ENCODE measurements at regions not wholly inside any gene's neighbourhood (a gene's known extent, or its start where the extent isn't known, plus 50 kb on each side); places are given as distances from the start of the nearest gene placed in this dataset.

- DNase-seq (ENCODE audit: low spot score in 2 of 2) = no peak
- no peak for ATAC-seq (ENCODE audit: low read depth)
- no peaks in the 10 kb centered on the region for H3K36me3 Mint-ChIP-seq
- H3K4me3 Mint-ChIP-seq = no peak overlapping the region
- H3K27me3 Mint-ChIP-seq = no peaks in the 10 kb centered on the region
- no peak overlapping the region for H3K27ac Mint-ChIP-seq
- H3K4me1 Mint-ChIP-seq = no peaks in the 10 kb centered on the region
- peaks cover 2% of the 10 kb centered on the region for H3K9me3 Mint-ChIP-seq
Observed at GRCh38 chr13:34028496-34029442, 210.8 kb downstream of the RFC3 start.

- no peaks in the 10 kb centered on the region for H3K36me3 Mint-ChIP-seq
- no peak for DNase-seq (ENCODE audit: low spot score in 2 of 2)
- no peak overlapping the region for H3K4me3 Mint-ChIP-seq
- H3K4me1 Mint-ChIP-seq = no peaks in the 10 kb centered on the region
- peaks cover 3% of the 10 kb centered on the region for H3K9me3 Mint-ChIP-seq
- peaks cover 1% of the 10 kb centered on the region for H3K27me3 Mint-ChIP-seq
- no peak overlapping the region for H3K27ac Mint-ChIP-seq
- ATAC-seq (ENCODE audit: low read depth) = no peak
Observed at GRCh38 chr13:34030782-34031181, 212.8 kb downstream of the RFC3 start.

GRCh38 chr13:34031610-34032009, 213.7 kb downstream of the RFC3 start:
- ATAC-seq (ENCODE audit: low read depth) (no peak), DNase-seq (ENCODE audit: low spot score in 2 of 2) (no peak)
- Mint-ChIP-seq H3K9me3 (peaks cover 3% of the 10 kb centered on the region), H3K4me1 (no peaks in the 10 kb centered on the region), H3K27ac (no peak overlapping the region), H3K4me3 (no peak overlapping the region), H3K36me3 (no peaks in the 10 kb centered on the region), H3K27me3 (peaks cover 1% of the 10 kb centered on the region)

GRCh38 chr13:34034411-34034810, 216.5 kb downstream of the RFC3 start:
- DNase-seq (ENCODE audit: low spot score in 2 of 2) = no peak
- Mint-ChIP-seq H3K9me3 (peaks cover 4% of the 10 kb centered on the region), H3K4me3 (no peak overlapping the region), H3K36me3 (no peaks in the 10 kb centered on the region), H3K27me3 (peaks cover 1% of the 10 kb centered on the region), H3K4me1 (no peaks in the 10 kb centered on the region), H3K27ac (no peak overlapping the region)
- ATAC-seq (ENCODE audit: low read depth) = no peak

GRCh38 chr13:34035178-34035577, 217.2 kb downstream of the RFC3 start:
- Mint-ChIP-seq H3K4me1 (peaks cover 2% of the 10 kb centered on the region), H3K36me3 (no peaks in the 10 kb centered on the region), H3K4me3 (no peak overlapping the region), H3K27ac (no peak overlapping the region), H3K27me3 (peaks cover 4% of the 10 kb centered on the region), H3K9me3 (peaks cover 4% of the 10 kb centered on the region)
- DNase-seq (ENCODE audit: low spot score in 2 of 2) (no peak), ATAC-seq (ENCODE audit: low read depth) (no peak)

GRCh38 chr13:34035676-34036325, 217.9 kb downstream of the RFC3 start:
- H3K4me3 Mint-ChIP-seq = no peak overlapping the region
- peaks cover 4% of the 10 kb centered on the region for H3K27me3 Mint-ChIP-seq
- ATAC-seq (ENCODE audit: low read depth) (no peak), DNase-seq (ENCODE audit: low spot score in 2 of 2) (no peak)
- no peak overlapping the region for H3K27ac Mint-ChIP-seq
- H3K9me3 Mint-ChIP-seq = peaks cover 4% of the 10 kb centered on the region
- peaks cover 2% of the 10 kb centered on the region for H3K4me1 Mint-ChIP-seq
- no peaks in the 10 kb centered on the region for H3K36me3 Mint-ChIP-seq

GRCh38 chr13:34037636-34038540, 219.9 kb downstream of the RFC3 start:
- Mint-ChIP-seq H3K4me1 (peaks cover 2% of the 10 kb centered on the region), H3K4me3 (no peak overlapping the region), H3K9me3 (peaks cover 4% of the 10 kb centered on the region), H3K36me3 (no peaks in the 10 kb centered on the region), H3K27ac (no peak overlapping the region), H3K27me3 (peaks cover 4% of the 10 kb centered on the region)
- no peak for DNase-seq (ENCODE audit: low spot score in 2 of 2)
- ATAC-seq (ENCODE audit: low read depth) = no peak

GRCh38 chr13:34038541-34039068, 220.7 kb downstream of the RFC3 start:
- H3K27me3 Mint-ChIP-seq = peaks cover 7% of the 10 kb centered on the region
- H3K9me3 Mint-ChIP-seq = peaks cover 5% of the 10 kb centered on the region
- ATAC-seq (ENCODE audit: low read depth) = no peak
- no peak overlapping the region for H3K27ac Mint-ChIP-seq
- no peak for DNase-seq (ENCODE audit: low spot score in 2 of 2)
- no peak overlapping the region for H3K4me3 Mint-ChIP-seq
- peaks cover 2% of the 10 kb centered on the region for H3K4me1 Mint-ChIP-seq
- H3K36me3 Mint-ChIP-seq = no peaks in the 10 kb centered on the region

- no peak for ATAC-seq (ENCODE audit: low read depth)
- peaks cover 5% of the 10 kb centered on the region for H3K9me3 Mint-ChIP-seq
- peaks cover 7% of the 10 kb centered on the region for H3K27me3 Mint-ChIP-seq
- H3K4me3 Mint-ChIP-seq = no peak overlapping the region
- H3K4me1 Mint-ChIP-seq = peaks cover 2% of the 10 kb centered on the region
- no peaks in the 10 kb centered on the region for H3K36me3 Mint-ChIP-seq
- no peak overlapping the region for H3K27ac Mint-ChIP-seq
- no peak for DNase-seq (ENCODE audit: low spot score in 2 of 2)
Observed at GRCh38 chr13:34039678-34040077, 221.7 kb downstream of the RFC3 start.

- H3K27me3 Mint-ChIP-seq = peaks cover 6% of the 10 kb centered on the region
- no peak overlapping the region for H3K4me3 Mint-ChIP-seq
- H3K36me3 Mint-ChIP-seq = no peaks in the 10 kb centered on the region
- peaks cover 2% of the 10 kb centered on the region for H3K4me1 Mint-ChIP-seq
- H3K27ac Mint-ChIP-seq = no peak overlapping the region
- ATAC-seq (ENCODE audit: low read depth) (no peak), DNase-seq (ENCODE audit: low spot score in 2 of 2) (no peak)
- peaks cover 4% of the 10 kb centered on the region for H3K9me3 Mint-ChIP-seq
Observed at GRCh38 chr13:34040863-34041262, 222.9 kb downstream of the RFC3 start.

- Mint-ChIP-seq H3K27ac (no peak overlapping the region), H3K9me3 (peaks cover 2% of the 10 kb centered on the region), H3K4me3 (no peak overlapping the region), H3K27me3 (peaks cover 6% of the 10 kb centered on the region), H3K4me1 (peaks cover 2% of the 10 kb centered on the region), H3K36me3 (no peaks in the 10 kb centered on the region)
- DNase-seq (ENCODE audit: low spot score in 2 of 2) = no peak
- no peak for ATAC-seq (ENCODE audit: low read depth)
Observed at GRCh38 chr13:34044041-34044440, 226.1 kb downstream of the RFC3 start.

- Mint-ChIP-seq H3K36me3 (no peaks in the 10 kb centered on the region), H3K9me3 (peaks cover 2% of the 10 kb centered on the region), H3K4me1 (no peaks in the 10 kb centered on the region), H3K27ac (no peak overlapping the region), H3K27me3 (peaks cover 4% of the 10 kb centered on the region), H3K4me3 (no peak overlapping the region)
- DNase-seq (ENCODE audit: low spot score in 2 of 2) = no peak
- no peak for ATAC-seq (ENCODE audit: low read depth)
Observed at GRCh38 chr13:34044660-34045080, 226.7 kb downstream of the RFC3 start.

- Mint-ChIP-seq H3K4me1 (no peaks in the 10 kb centered on the region), H3K4me3 (no peak overlapping the region), H3K36me3 (no peaks in the 10 kb centered on the region), H3K9me3 (peaks cover 4% of the 10 kb centered on the region), H3K27me3 (peaks cover 4% of the 10 kb centered on the region), H3K27ac (no peak overlapping the region)
- no peak for ATAC-seq (ENCODE audit: low read depth)
- DNase-seq (ENCODE audit: low spot score in 2 of 2) = no peak
Observed at GRCh38 chr13:34046457-34046856, 228.5 kb downstream of the RFC3 start.

Data from memory B cell (primary cell).